ENCODE measurements at regions not wholly inside any gene's neighbourhood (a gene's known extent, or its start where the extent isn't known, plus 50 kb on each side); places are given as distances from the start of the nearest gene placed in this dataset.

GRCh38 chr15:56831467-56832005 lies 86.9 kb upstream of the TCF12 start:
- H3K4me2 ChIP-seq = no peak overlapping the region

DNA sequence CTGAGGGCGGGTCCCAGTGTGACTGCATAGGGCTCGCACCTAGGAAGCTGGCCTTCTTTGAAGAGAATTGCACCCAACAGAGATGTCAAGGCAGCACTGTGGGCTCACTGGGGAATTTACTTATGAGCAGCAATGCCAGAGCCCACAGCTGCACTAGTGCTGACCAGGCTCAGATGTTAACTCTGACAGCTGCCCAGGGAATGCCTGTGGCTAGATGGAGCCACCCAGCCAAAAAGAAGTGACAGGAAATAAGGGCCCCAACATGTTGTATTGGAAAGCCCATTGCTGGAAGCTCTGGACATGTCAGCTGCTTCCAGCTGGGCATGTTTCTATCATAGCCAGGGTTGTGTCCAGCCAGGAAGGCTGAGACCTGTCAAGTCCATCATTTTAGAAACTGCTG lies 90.9 kb upstream of the ZNF280D start:
- Histone ChIP-seq H3K9me2 (replicated peaks; ENCODE audit: insufficient read depth) (no peaks in the 10 kb centered on the region), H3K27me3 (no peaks in the 10 kb centered on the region), H3K9me3 (ENCODE audit: low read depth) (no peaks in the 10 kb centered on the region), H3K27ac (no peak overlapping the region), H3K79me2 (no peaks in the 10 kb centered on the region), H4K20me1 (ENCODE audit: insufficient read depth, poor library complexity, severe bottlenecking) (no peaks in the 10 kb centered on the region), H3K4me1 (ENCODE audit: insufficient read depth) (no peaks in the 10 kb centered on the region), H3K4me2 (no peak overlapping the region), H2AFZ (no peak overlapping the region), H3K36me3 (replicated peaks; ENCODE audit: insufficient read depth, low read depth) (no peaks in the 10 kb centered on the region), H3K4me3 (no peak overlapping the region)
- no peak for TF ChIP-seq EZH2 (IDR thresholded peaks at IDR 0.05; ENCODE audit: borderline replicate concordance)
- no peak for TF ChIP-seq EZH2phosphoT487 (IDR thresholded peaks at IDR 0.05; ENCODE audit: low read depth, severe bottlenecking, unreplicated experiment)
- TF ChIP-seq, protein P1, sequence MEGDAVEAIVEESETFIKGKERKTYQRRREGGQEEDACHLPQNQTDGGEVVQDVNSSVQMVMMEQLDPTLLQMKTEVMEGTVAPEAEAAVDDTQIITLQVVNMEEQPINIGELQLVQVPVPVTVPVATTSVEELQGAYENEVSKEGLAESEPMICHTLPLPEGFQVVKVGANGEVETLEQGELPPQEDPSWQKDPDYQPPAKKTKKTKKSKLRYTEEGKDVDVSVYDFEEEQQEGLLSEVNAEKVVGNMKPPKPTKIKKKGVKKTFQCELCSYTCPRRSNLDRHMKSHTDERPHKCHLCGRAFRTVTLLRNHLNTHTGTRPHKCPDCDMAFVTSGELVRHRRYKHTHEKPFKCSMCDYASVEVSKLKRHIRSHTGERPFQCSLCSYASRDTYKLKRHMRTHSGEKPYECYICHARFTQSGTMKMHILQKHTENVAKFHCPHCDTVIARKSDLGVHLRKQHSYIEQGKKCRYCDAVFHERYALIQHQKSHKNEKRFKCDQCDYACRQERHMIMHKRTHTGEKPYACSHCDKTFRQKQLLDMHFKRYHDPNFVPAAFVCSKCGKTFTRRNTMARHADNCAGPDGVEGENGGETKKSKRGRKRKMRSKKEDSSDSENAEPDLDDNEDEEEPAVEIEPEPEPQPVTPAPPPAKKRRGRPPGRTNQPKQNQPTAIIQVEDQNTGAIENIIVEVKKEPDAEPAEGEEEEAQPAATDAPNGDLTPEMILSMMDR (IDR thresholded peaks at IDR 0.05; ENCODE audit: poor library complexity) = no peak
- DNase-seq (ENCODE audit: low spot score) = no peak
- WGBS (ENCODE audit: low lambda C conversion rate, missing lambda C conversion rate) = 100% methylated on average over 2 of the region's 2 CpGs

More at GRCh38 chr15:56831467-56832005, 86.9 kb upstream of the TCF12 start:
- 70% methylated on average over 3 of the region's 3 CpGs for WGBS (ENCODE audit: low lambda C conversion rate, missing lambda C conversion rate)
- no peak overlapping the region for H3K27ac ChIP-seq
- H3K27me3 ChIP-seq = no peaks in the 10 kb centered on the region
- no peaks in the 10 kb centered on the region for H3K4me1 ChIP-seq (ENCODE audit: insufficient read depth)
- TF ChIP-seq EZH2 (IDR thresholded peaks at IDR 0.05; ENCODE audit: borderline replicate concordance) (no peak), EZH2phosphoT487 (IDR thresholded peaks at IDR 0.05; ENCODE audit: low read depth, severe bottlenecking, unreplicated experiment) (no peak)
- TF ChIP-seq, protein P1 (IDR thresholded peaks at IDR 0.05; ENCODE audit: poor library complexity) = no peak
- H3K9me3 ChIP-seq (ENCODE audit: low read depth) = no peaks in the 10 kb centered on the region
- no peak overlapping the region for H2AFZ ChIP-seq
- no peak overlapping the region for H3K4me3 ChIP-seq
- H4K20me1 ChIP-seq (ENCODE audit: insufficient read depth, poor library complexity, severe bottlenecking) = no peaks in the 10 kb centered on the region
- no peaks in the 10 kb centered on the region for H3K79me2 ChIP-seq
- H3K36me3 ChIP-seq (replicated peaks; ENCODE audit: insufficient read depth, low read depth) = no peaks in the 10 kb centered on the region
- H3K9me2 ChIP-seq (replicated peaks; ENCODE audit: insufficient read depth) = no peaks in the 10 kb centered on the region
- DNase-seq (ENCODE audit: low spot score) = no peak

GRCh38 chr15:56821721-56822425 lies 88.6 kb upstream of the ZNF280D start:
- H3K9me3 ChIP-seq (ENCODE audit: low read depth) = no peaks in the 10 kb centered on the region
- DNase-seq (ENCODE audit: low spot score) = peak; percentile 66
- no peaks in the 10 kb centered on the region for H3K79me2 ChIP-seq
- no peaks in the 10 kb centered on the region for H3K27me3 ChIP-seq
- H3K36me3 ChIP-seq (replicated peaks; ENCODE audit: insufficient read depth, low read depth) = no peaks in the 10 kb centered on the region
- no peak overlapping the region for H3K27ac ChIP-seq
- WGBS (ENCODE audit: low lambda C conversion rate, missing lambda C conversion rate) = 42% methylated on average over 3 of the region's 3 CpGs
- TF ChIP-seq, protein P1 (IDR thresholded peaks at IDR 0.05; ENCODE audit: poor library complexity) = peak; percentile 61
- TF ChIP-seq EZH2phosphoT487 (IDR thresholded peaks at IDR 0.05; ENCODE audit: low read depth, severe bottlenecking, unreplicated experiment) = no peak
- no peak overlapping the region for H2AFZ ChIP-seq
- no peak overlapping the region for H3K4me2 ChIP-seq
- H4K20me1 ChIP-seq (ENCODE audit: insufficient read depth, poor library complexity, severe bottlenecking) = no peaks in the 10 kb centered on the region
- no peaks in the 10 kb centered on the region for H3K9me2 ChIP-seq (replicated peaks; ENCODE audit: insufficient read depth)
- no peaks in the 10 kb centered on the region for H3K4me1 ChIP-seq (ENCODE audit: insufficient read depth)
- no peak overlapping the region for H3K4me3 ChIP-seq

Data from hepatocyte (in vitro differentiated cells).